Coronary artery (tissue), 2 donors: ENCODE measurements at regions not wholly inside any gene's neighbourhood (a gene's known extent, or its start where the extent isn't known, plus 50 kb on each side); places are given as distances from the start of the nearest gene placed in this dataset.

Experiments
- DNase-seq: peaks from one replicate; pipeline ENCODE4 v3.0.0-alpha.2; 2017; ENCODE audit warnings: low spot score
- H3K27ac ChIP-seq, 2 donors: fragments of 200-600 bp; sonication (generic); one replicate each; pipeline ENCODE4 v1.5.1; 2016 to 2019
- H3K4me3 ChIP-seq: fragments of 200-600 bp; sonication (generic); 2 replicates; pipeline ENCODE4 v1.5.1; 2016; ENCODE audit warnings: mild to moderate bottlenecking, moderate library complexity
- CTCF ChIP-seq: fragments of 200-600 bp; sonication (generic); IDR thresholded peaks from one replicate; pipeline ENCODE4 v1.5.1; 2019; ENCODE audit warnings: antibody characterized with exemption

- H3K4me3 ChIP-seq = no peak overlapping the region
- no peak overlapping the region for H3K27ac ChIP-seq
Observed at GRCh38 chr10:61192042-61192441, 248.1 kb upstream of the RHOBTB1 start.

GRCh38 chr10:61189912-61190311 lies 245.9 kb upstream of the RHOBTB1 start:
- no peak for TF ChIP-seq CTCF
- H3K27ac ChIP-seq = no peak overlapping the region
- no peak overlapping the region for H3K4me3 ChIP-seq
- no peak for DNase-seq

More at GRCh38 chr10:61192042-61192441, 248.1 kb upstream of the RHOBTB1 start:
- DNase-seq = no peak
- no peak for TF ChIP-seq CTCF

- Histone ChIP-seq H3K4me3 (no peak overlapping the region), H3K27ac (no peak overlapping the region)
- no peak for DNase-seq
- TF ChIP-seq CTCF = no peak
Observed at GRCh38 chr10:61188691-61189090, 244.7 kb upstream of the RHOBTB1 start.

- H3K4me3 ChIP-seq = no peak overlapping the region
- H3K27ac ChIP-seq = no peak overlapping the region
- DNase-seq = no peak
- no peak for TF ChIP-seq CTCF
Observed at GRCh38 chr10:61188101-61188500, 244.1 kb upstream of the RHOBTB1 start.

GRCh38 chr10:61187601-61188000 lies 243.6 kb upstream of the RHOBTB1 start:
- no peak overlapping the region for H3K4me3 ChIP-seq
- TF ChIP-seq CTCF = no peak
- DNase-seq = no peak
- H3K27ac ChIP-seq = no peak overlapping the region

GRCh38 chr10:61186408-61186807 lies 242.4 kb upstream of the RHOBTB1 start:
- H3K27ac ChIP-seq = no peak overlapping the region
- DNase-seq = no peak
- TF ChIP-seq CTCF = no peak
- no peak overlapping the region for H3K4me3 ChIP-seq

GRCh38 chr10:61184429-61184828 lies 240.4 kb upstream of the RHOBTB1 start:
- no peak for TF ChIP-seq CTCF
- no peak for DNase-seq
- no peak overlapping the region for H3K27ac ChIP-seq
- no peak overlapping the region for H3K4me3 ChIP-seq
